ENCODE measurements at regions not wholly inside any gene's neighbourhood (a gene's known extent, or its start where the extent isn't known, plus 50 kb on each side); places are given as distances from the start of the nearest gene placed in this dataset.

GRCh38 chr1:184854496-184855140 lies 100.0 kb upstream of the EDEM3 start:
- Histone ChIP-seq H2AFZ (ENCODE audit: low read length) (no peak overlapping the region), H4K91ac (replicated peaks; ENCODE audit: insufficient read length, low read length) (no peak overlapping the region), H2AK5ac (ENCODE audit: low read depth, low read length) (no peak overlapping the region), H4K5ac (ENCODE audit: insufficient read length, low read depth, low read length) (no peak overlapping the region), H3K79me1 (ENCODE audit: low read depth, low read length) (no peaks in the 10 kb centered on the region), H3K23me2 (ENCODE audit: low read depth, low read length) (peaks cover 2% of the 10 kb centered on the region; the same call in 1 of the 2 replicates), H3K79me2 (ENCODE audit: control insufficient read depth in 1 of 2, insufficient read depth in 2 of 2, low read length in 2 of 2) (no peaks in the 10 kb centered on the region), H3K4me1 (replicated peaks in 1 of 4; ENCODE audit: control insufficient read depth in 3 of 4, insufficient read depth in 4 of 4, low read length in 3 of 4) (peaks cover 0 to 4% (median 0%) of the 10 kb centered on the region in 4 experiments; a peak in 1 of 7 replicates), H2BK20ac (ENCODE audit: low read length) (no peak overlapping the region), H3K9ac (replicated peaks in 1 of 4; ENCODE audit: extremely low read depth in 1 of 4, low read depth in 3 of 4, low read length in 3 of 4) (no peak overlapping the region), H3K27me3 (replicated peaks in 1 of 4; ENCODE audit: control insufficient read depth in 3 of 4, extremely low read depth in 1 of 4, insufficient read depth in 3 of 4, low read length in 3 of 4) (no peaks in the 10 kb centered on the region), H3K4me2 (ENCODE audit: insufficient read depth in 1 of 2, low read depth in 2 of 2, low read length in 2 of 2) (no peak overlapping the region), H4K20me1 (replicated peaks in 1 of 2; ENCODE audit: control insufficient read depth in 1 of 2, insufficient read depth in 2 of 2, low read length in 2 of 2) (no peaks in the 10 kb centered on the region), H3K56ac (replicated peaks; ENCODE audit: insufficient read length, low read depth, low read length) (no peak overlapping the region), H2BK12ac (ENCODE audit: low read depth, low read length) (no peak overlapping the region), H3K4ac (replicated peaks; ENCODE audit: insufficient read length, low read depth, low read length) (no peak overlapping the region), H2BK15ac (ENCODE audit: low read length) (no peak overlapping the region), H3K9me3 (ENCODE audit: insufficient read depth in 2 of 2, low read depth in 1 of 2, low read length in 1 of 2) (no peaks in the 10 kb centered on the region), H2BK120ac (replicated peaks; ENCODE audit: low read depth, low read length) (no peak overlapping the region), H3K18ac (ENCODE audit: extremely low read depth, low read length) (no peak overlapping the region), H3K14ac (ENCODE audit: insufficient read length) (no peak overlapping the region), H3K27ac (ENCODE audit: low read depth, low read length) (no peak overlapping the region), H4K8ac (ENCODE audit: extremely low read depth, insufficient read depth, low read length) (no peak overlapping the region), H3K4me3 (ENCODE audit: extremely low read depth in 1 of 4, insufficient read depth in 2 of 4, low read depth in 3 of 4, low read length in 4 of 4) (no peak overlapping the region), H3K36me3 (ENCODE audit: control insufficient read depth in 2 of 4, insufficient read depth in 4 of 4, low read length in 3 of 4) (no peaks in the 10 kb centered on the region), H2BK5ac (ENCODE audit: low read depth, low read length) (no peak overlapping the region), H3K23ac (ENCODE audit: insufficient read length) (no peak overlapping the region)
- ChIA-PET POLR2A (ENCODE audit: partially characterized antibody) (interaction anchor here (1.4 kb wide), 1 partner anchor 11 kb away, joined by 4 read pairs; no protein-coding TSS in a partner anchor), CTCF (ENCODE audit: partially characterized antibody) (interaction anchor here (1.1 kb wide), 1 partner anchor 10 kb away, joined by 4 read pairs; no protein-coding TSS in a partner anchor)
- no peak for FAIRE-seq
- 81% methylated on average over 1 of the region's 1 CpG; no CpG with 5 or more reads in 1 of the 2 experiments for WGBS, 2 experiments (ENCODE audit: extremely low coverage in 1 of 2, insufficient coverage in 1 of 2, insufficient read length in 1 of 2, insufficient replicate concordance in 2 of 2, low coverage in 1 of 2, low lambda C conversion rate in 2 of 2, missing lambda C conversion rate in 1 of 2)
- no peak for DNase-seq (ENCODE audit: low read depth in 1 of 2, low spot score in 2 of 2)
- no peak for TF ChIP-seq KDM4A (IDR thresholded peaks at IDR 0.05; ENCODE audit: low read depth, low read length, severe bottlenecking)
- TF ChIP-seq ATF2 (IDR thresholded peaks at IDR 0.05; ENCODE audit: low read length) = no peak
